Vagina (tissue), 2 donors: ENCODE measurements at regions not wholly inside any gene's neighbourhood (a gene's known extent, or its start where the extent isn't known, plus 50 kb on each side); places are given as distances from the start of the nearest gene placed in this dataset.

Experiments
- DNase-seq, 2 donors: peaks; one replicate each; pipeline ENCODE4 v3.0.0-alpha.2; 2017; ENCODE audit errors: extremely low spot score in 2 of 2
- H3K27ac ChIP-seq: fragments of 200-600 bp; sonication (generic); one replicate; pipeline ENCODE4 v1.5.1; 2019
- H3K27me3 ChIP-seq: fragments of 200-600 bp; sonication (generic); one replicate; pipeline ENCODE4 v1.5.1; 2019
- H3K36me3 ChIP-seq, 2 donors: fragments of 200-600 bp; sonication (generic); one replicate each; pipeline ENCODE4 v1.5.1; 2017 to 2019
- H3K4me1 ChIP-seq: fragments of 200-600 bp; sonication (generic); one replicate; pipeline ENCODE4 v1.5.1; 2019
- H3K4me3 ChIP-seq, 2 donors: fragments of 200-600 bp; sonication (generic); 1 replicate in 1 of 2; 2 replicates in 1 of 2; pipeline ENCODE4 v1.5.1; 2016 to 2019
- H3K9me3 ChIP-seq: fragments of 200-600 bp; sonication (generic); one replicate; pipeline ENCODE4 v1.5.1; 2019
- CTCF ChIP-seq, 3 experiments: fragments of 450-650 bp in 2 of 3; fragments of 200-600 bp in 1 of 3; sonication (generic) in 1 of 3; IDR thresholded peaks; one replicate each; pipeline ENCODE4 v1.5.1; 2017 to 2019; ENCODE audit warnings: antibody characterized with exemption in 3 of 3, mild to moderate bottlenecking in 2 of 3, moderate library complexity in 2 of 3
- POLR2A ChIP-seq, 2 donors: fragments of 450-650 bp; IDR thresholded peaks; one replicate each; pipeline ENCODE4 v1.6.1; 2017; ENCODE audit warnings: antibody characterized with exemption in 2 of 2, mild to moderate bottlenecking in 2 of 2, moderate library complexity in 2 of 2
- POLR2AphosphoS5 ChIP-seq, 2 donors: sonication (generic); formaldehyde crosslinking; IDR thresholded peaks; one replicate each; pipeline ENCODE4 v1.9.0; 2017; ENCODE audit warnings: antibody characterized with exemption in 2 of 2, mild to moderate bottlenecking in 2 of 2, low read depth in 1 of 2; ENCODE audit not compliant: insufficient read depth in 1 of 2
- intact Hi-C: fragments of 100-400 bp; cut with DNase I; formaldehyde crosslinking; loops from one replicate; pipeline ENCODE4 v1.15.1; 2023

- no peaks in the 10 kb centered on the region for H3K9me3 ChIP-seq
- H3K4me1 ChIP-seq = no peaks in the 10 kb centered on the region
- TF ChIP-seq CTCF (IDR thresholded peaks at IDR 0.05) (no peak), POLR2A (IDR thresholded peaks at IDR 0.05) (no peak), POLR2AphosphoS5 (IDR thresholded peaks at IDR 0.05; ENCODE audit: insufficient read depth in 1 of 2, low read depth in 1 of 2) (no peak)
- intact Hi-C loops = no loop called here
- H3K4me3 ChIP-seq = no peak overlapping the region
- H3K27ac ChIP-seq = no peak overlapping the region
- H3K36me3 ChIP-seq = no peaks in the 10 kb centered on the region
- H3K27me3 ChIP-seq = no peaks in the 10 kb centered on the region
- DNase-seq = no peak
Measured at GRCh38 chr5:88557131-88557530, 288.5 kb upstream of the TMEM161B start.

- TF ChIP-seq POLR2A (IDR thresholded peaks at IDR 0.05) (no peak), POLR2AphosphoS5 (IDR thresholded peaks at IDR 0.05; ENCODE audit: insufficient read depth in 1 of 2, low read depth in 1 of 2) (no peak), CTCF (IDR thresholded peaks at IDR 0.05) (no peak)
- Histone ChIP-seq H3K36me3 (no peaks in the 10 kb centered on the region), H3K4me3 (no peak overlapping the region), H3K27ac (no peak overlapping the region), H3K9me3 (no peaks in the 10 kb centered on the region), H3K4me1 (no peaks in the 10 kb centered on the region), H3K27me3 (no peaks in the 10 kb centered on the region)
- no peak for DNase-seq
- intact Hi-C loops = no loop called here
Measured at GRCh38 chr5:88556406-88556805, 287.8 kb upstream of the TMEM161B start.

- no peak for TF ChIP-seq POLR2A (IDR thresholded peaks at IDR 0.05)
- no peak overlapping the region for H3K27ac ChIP-seq
- H3K4me1 ChIP-seq = no peaks in the 10 kb centered on the region
- intact Hi-C loops = no loop called here
- no peak overlapping the region for H3K4me3 ChIP-seq
- DNase-seq = no peak
- no peaks in the 10 kb centered on the region for H3K9me3 ChIP-seq
- H3K27me3 ChIP-seq = no peaks in the 10 kb centered on the region
- H3K36me3 ChIP-seq = no peaks in the 10 kb centered on the region
Measured at GRCh38 chr5:88555674-88556073, 287.0 kb upstream of the TMEM161B start.

GRCh38 chr5:88553986-88554385 is 285.3 kb upstream of the TMEM161B start:
- TF ChIP-seq CTCF (IDR thresholded peaks at IDR 0.05) = no peak
- TF ChIP-seq POLR2AphosphoS5 (IDR thresholded peaks at IDR 0.05; ENCODE audit: insufficient read depth in 1 of 2, low read depth in 1 of 2) = no peak
- no peak for TF ChIP-seq POLR2A (IDR thresholded peaks at IDR 0.05)
- intact Hi-C loops = no loop called here
- no peaks in the 10 kb centered on the region for H3K4me1 ChIP-seq
- H3K4me3 ChIP-seq = no peak overlapping the region
- DNase-seq = no peak
- H3K27ac ChIP-seq = no peak overlapping the region
- H3K27me3 ChIP-seq = no peaks in the 10 kb centered on the region
- H3K9me3 ChIP-seq = no peaks in the 10 kb centered on the region
- H3K36me3 ChIP-seq = no peaks in the 10 kb centered on the region

- no peaks in the 10 kb centered on the region for H3K9me3 ChIP-seq
- intact Hi-C loops = no loop called here
- no peaks in the 10 kb centered on the region for H3K36me3 ChIP-seq
- no peak for DNase-seq
- H3K4me1 ChIP-seq = no peaks in the 10 kb centered on the region
- no peak overlapping the region for H3K4me3 ChIP-seq
- H3K27me3 ChIP-seq = no peaks in the 10 kb centered on the region
- TF ChIP-seq POLR2AphosphoS5 (IDR thresholded peaks at IDR 0.05; ENCODE audit: insufficient read depth in 1 of 2, low read depth in 1 of 2) (no peak), POLR2A (IDR thresholded peaks at IDR 0.05) (no peak), CTCF (IDR thresholded peaks at IDR 0.05) (no peak)
- H3K27ac ChIP-seq = no peak overlapping the region
Measured at GRCh38 chr5:88553136-88553875, 284.7 kb upstream of the TMEM161B start.
